ENCODE measurements at regions not wholly inside any gene's neighbourhood (a gene's known extent, or its start where the extent isn't known, plus 50 kb on each side); places are given as distances from the start of the nearest gene placed in this dataset.
"Not testable (repeated sequence)": the region's sequence is repeated elsewhere in the genome, so short reads cannot be mapped to it uniquely, and the experiment has no call there.

DNA sequence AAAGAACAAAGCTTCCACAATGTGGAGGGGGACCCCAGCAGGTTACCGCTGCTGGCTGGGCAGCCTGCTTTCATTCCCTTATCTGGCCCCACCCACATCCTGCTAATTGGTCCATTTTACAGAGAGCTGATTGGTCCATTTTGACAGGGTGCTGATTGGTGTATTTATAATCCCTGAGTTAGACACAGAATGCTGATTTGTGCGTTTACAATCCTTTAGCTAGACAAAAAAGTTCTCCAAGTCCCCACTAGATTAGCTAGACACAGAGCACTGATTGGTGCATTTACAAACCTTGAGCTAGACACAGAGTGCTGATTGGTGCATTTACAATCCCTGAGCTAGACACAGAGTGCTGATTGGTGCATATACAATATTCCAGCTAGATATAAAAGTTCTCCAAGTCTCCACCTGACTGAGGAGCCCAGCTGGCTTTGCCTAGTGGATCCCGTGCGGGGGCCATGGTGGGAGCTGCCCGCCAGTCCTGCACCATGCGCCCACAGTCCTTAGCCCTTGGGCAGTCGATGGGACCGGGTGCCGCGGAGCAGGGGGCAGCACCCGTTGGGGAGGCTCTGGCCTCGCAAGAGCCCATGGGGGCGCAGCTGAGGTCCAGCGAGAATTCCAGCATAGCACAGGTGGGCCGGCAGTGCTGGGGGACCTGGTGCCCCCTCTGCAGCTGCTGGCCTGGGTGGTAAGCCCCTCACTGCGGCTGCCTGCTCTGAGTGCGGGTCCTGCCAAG, 88.8 kb upstream of the MYLIP start:
- DNase-seq, result not testable (repeated sequence)

DNA sequence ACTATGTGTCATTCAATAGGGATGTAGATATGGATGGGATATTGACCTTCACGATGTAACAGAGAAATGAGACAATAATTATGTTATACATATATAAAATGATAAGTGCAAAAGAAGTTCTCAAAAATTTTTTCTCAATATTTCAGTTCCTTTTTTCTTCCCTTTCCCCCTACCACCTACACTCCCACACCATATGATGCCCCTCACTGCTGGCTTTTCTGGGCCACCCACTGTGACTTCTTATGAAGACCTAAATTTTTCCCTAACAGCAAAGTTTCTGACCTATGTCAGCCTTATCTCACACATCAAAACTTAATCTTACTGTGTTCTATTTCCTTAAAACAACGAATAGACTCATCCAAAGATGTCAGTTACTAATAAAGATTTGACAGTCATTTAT, 89.9 kb upstream of the MYLIP start:
- DNase-seq, result no peak

DNA sequence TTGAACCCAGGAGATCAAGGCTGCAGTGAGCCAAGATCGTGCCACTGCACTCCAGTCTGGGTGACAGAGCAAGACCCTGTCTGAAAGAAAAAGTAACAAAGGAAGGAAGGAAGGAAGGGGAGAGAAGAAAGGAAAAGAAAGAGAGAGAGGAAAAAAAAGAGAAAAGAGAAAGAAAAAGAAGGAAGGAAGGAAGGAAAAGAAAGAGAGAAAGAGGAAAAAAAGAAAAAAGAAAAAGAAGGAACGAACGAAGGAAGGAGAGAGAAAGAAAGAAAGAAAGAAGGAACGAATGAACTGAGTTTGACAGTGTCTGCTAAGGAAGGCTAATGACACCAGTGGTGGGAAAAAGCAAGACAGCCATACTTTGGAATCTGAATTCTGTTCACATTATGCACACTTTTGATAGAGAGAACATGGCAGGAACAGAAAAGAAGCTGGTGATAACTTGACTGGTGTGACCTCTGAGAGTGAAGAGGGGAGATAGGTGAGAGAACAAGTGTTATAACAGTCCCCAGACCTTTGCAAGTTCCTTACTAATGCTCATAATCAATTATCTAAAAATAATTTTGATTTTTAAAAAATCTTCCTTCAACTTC, 93.3 kb upstream of the MYLIP start:
- no peak for DNase-seq

DNA sequence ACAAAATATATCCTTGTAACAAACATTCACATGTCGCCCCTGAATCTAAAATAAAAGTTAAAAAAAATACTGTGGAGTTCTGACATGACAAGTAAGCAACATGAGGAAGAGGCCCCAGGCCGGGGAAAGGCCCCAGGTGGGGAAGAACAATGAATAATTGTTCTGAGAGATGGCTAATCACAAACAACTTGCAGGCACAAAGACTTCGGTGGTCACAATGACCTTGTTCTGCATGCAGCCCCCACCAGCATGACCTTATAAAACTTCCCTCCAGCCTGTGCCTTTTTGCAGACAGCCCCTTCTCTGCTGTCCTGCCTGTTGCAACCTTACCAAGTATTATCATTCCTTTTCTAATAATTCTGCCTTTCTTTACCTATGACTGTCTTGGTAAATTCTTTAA, 95.7 kb upstream of the MYLIP start:
- DNase-seq, result no peak

DNA sequence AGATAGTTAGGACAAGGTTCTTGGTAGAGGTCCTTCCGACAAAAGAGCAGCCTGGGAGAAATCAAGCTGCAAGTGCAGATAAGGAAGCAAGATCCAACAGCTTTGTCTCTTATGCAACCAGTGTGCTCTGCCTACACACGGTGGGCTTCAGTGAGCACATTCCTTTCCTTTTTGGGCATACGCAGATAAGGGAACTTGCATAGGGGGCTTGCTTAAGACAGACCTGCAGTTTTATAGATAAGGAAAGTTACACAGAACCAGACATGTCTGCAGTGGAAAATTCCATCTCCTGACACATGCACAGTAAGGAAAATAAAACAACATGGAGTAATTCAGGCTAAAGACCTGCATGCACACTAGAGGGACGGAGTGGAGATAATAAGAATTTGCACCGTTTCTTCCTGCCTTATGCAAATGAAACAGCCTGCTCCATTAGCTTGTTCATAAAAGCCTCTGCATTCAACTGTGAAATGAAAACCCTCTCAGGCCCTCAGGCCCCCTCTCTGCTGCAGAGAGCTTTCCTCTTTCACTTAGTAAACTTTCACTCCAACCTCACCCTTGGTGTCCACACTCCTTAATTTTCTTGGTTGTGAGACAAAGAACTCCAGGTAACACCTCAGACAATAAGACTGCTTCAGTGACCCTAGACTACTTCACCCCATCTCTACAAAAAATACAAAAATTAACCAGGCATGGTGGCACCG, 97.5 kb upstream of the MYLIP start:
- no peak for DNase-seq

DNA sequence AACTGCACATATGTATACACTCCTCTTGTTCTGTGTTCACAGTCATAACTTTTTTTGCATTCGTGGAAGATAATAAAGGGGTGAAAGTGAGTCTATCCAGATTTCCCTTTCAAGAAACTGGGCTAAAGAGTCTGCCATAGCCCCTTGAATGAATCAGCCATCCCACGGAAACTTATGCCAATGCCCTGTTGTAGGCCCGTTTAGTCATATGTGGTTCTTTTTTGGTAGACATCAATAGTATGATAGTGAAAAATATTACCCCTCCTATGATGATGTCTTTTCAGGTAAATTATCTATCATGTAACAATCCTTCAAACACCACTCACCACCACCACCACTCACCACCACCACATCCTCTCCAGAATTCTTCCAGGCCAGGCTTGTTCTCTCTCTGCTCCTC, 99.9 kb upstream of the MYLIP start:
- DNase-seq, result no peak

DNA sequence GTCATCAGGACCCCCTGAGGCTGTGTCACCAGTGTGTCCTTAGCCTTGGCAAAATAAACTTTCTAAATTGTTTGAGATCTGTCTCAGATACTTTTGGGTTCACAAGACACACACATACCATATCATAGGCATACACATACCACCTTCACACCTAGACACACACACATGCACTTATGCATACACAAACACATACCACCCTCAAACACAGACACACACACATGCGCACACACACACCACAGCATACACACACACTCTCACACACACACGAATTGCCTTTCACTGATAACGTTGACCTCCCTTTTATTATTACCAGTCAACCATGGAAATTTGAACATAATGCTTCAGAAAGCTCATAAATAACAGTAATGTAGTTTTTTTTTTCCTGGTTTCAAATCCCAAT, 108.6 kb upstream of the MYLIP start:
- no peak for DNase-seq

DNA sequence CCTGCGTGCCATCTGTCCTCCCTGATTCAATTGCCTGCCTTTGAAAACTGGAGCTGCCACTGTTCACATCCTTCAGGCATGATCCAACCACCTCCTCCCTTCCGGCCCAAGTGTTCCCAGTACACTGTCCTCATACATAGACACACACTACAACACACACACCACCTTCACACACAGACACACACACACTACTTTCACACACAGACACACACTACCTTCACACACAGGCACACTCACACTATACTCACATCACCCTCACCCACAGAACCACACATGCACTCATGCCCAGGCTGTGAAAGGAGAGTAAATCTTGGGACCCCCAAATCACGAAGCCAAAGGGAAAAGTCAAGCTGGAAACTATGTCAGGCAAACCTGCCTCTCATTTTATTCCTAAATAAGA, 109.4 kb upstream of the MYLIP start:
- DNase-seq, result no peak

DNA sequence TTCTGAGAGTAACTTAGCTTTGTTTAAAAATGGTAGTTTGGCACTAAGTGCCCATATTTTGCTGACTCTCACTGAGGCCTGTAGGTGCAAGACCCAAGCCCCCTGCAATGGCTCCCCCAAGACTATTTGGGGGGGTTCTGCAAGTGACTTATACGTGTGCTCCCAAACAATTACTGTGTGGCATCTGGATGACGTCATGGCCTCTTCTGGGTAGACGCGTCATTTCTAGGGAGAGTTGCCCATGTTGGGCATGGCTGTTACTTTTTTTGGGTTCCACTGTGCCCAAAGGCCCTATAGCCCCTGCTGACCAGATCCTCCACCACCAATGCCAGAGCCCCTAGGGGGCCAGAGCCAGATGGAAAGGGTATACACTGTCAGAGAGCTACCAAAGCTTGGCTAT, 110.3 kb upstream of the MYLIP start:
- DNase-seq, result no peak

DNA sequence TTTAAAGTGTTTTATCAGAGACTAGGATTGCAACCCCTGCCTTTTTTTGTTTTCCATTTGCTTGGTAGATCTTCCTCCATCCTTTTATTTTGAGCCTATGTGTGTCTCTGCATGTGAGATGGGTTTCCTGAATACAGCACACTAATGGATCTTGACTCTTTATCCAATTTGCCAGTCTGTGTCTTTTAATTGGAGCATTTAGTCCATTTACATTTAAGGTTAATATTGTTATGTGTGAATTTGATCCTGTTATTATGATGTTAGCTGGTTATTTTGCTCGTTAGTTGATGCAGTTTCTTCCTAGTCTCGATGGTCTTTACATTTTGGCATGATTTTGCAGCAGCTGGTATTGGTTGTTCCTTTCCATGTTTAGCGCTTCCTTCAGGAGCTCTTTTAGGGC, 114.6 kb upstream of the MYLIP start:
- not testable (repeated sequence) for DNase-seq

DNA sequence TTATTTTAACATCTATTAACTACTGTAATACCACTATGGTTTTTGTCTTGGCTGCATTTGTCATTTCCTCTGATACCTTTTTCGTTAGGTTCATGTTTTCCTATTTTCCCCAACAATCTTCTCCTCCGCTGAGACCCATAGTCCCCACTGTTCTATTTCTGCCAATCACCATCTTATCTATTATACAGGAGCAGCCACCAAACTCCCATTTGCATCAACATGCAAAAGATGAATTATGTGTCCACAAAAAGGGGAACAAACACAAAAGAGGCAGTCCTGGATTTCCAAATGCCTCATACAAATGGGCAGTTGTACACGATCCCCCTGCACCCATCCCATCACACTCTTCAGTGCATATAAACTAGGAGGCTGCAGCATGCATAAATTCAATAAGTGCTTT, 121.7 kb upstream of the MYLIP start:
- DNase-seq, result no peak

DNA sequence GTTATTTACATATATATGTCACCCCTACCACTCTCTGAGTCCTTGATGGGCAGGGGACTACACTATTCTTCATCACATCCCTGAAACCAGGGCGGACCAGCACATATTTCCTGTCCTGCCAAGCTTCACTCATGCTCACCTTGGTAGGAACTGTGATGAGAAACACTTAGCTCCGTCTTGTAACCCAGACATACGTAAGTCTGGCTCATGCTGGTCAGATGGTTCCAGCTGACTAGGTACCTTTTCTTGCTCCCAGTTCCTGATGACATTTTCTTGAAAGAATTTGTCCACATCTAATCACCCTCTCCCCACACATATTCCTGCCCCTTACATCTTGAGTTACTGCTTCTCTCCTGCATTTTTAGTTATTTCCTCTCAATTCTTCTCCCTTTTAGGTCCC, 122.2 kb upstream of the MYLIP start:
- no peak for DNase-seq

DNA sequence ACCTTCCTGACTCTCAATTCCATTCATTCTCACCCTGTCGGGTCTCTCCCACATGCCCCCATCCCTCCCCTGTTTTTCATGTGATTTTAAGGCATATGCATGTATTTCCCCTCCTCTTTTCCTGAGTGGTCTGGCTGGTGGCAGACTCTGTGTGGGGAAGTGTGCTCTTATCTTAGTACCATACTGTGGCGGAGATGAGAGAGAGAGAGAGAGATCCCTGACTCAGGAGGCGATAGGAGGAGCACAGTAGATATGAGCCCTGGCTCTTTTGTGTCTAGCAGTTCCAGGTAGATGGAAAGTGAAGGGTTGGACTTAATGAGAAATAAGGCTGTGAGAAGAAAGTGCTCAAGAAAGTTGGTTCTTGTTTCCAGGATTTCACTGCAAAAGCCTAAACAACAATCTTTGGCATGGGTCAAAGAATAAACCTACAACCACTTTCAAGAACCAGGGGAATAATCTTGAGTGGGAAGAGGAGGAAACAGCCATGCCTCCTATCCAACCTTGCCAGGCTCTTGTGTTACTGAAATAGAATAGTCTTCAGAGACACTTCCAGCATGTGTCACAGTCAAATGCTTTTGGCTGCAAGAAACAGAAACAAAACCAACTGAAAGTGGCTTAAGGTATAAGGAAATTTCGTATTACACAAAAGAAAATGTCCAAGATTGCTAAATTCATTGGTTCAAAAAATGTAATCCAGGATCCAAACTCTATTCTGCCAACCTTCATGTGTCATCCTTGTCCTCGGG, 123.8 kb upstream of the MYLIP start:
- DNase-seq, result no peak

DNA sequence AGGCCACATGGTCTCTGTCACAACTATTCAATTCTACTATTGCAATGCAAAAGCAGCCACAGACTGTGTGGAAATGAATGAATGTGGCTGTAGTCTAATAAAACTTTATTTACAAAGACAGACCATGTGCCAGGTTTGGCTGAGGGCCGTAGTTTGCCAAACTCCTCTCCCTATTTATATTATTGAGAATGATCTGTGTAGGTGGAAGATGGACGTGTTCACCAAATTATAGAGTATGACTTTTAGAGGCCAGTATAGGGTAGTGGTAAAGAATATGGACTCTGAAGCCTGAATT, 125.7 kb upstream of the MYLIP start:
- no peak for DNase-seq

DNA sequence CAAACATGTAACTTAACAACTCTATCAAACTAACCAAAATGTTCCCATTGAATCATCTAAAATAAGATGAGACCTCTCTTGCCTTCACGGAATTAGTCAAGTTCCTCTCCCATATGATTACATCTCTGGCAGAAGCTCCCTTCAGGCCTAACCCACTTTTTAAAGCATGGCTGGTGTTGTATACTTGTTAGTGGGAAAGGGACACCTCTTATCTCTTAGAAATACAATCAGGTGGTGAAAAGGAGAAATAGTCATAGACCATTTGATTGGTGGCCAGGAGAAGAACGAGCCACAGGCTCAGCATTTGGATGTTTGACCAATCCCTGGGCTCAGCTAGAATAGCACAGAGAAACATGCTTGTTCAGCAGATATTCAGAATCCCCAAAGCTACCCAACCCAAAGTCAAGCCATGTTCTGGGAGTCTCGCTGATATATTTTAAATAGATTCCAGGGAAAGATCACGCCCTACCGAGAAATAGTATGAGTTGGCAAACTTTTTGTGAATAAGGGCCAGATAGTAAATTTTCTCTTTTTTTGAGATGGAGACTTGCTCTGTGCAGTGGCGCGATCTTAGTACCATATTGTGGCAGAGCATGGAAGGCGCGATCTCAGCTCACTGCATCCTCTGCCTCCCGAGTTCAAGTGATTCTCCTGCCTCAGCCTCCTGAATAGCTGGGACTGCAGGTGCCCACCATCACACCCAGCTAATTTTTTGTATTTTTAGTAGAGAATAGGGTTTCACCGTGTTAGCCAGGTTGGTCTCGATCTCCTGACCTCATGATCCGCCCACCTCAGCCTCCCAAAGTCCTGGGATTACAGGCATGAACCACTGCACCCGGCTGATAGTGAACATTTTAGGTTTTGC, 126.3 kb upstream of the MYLIP start:
- no peak for DNase-seq

DNA sequence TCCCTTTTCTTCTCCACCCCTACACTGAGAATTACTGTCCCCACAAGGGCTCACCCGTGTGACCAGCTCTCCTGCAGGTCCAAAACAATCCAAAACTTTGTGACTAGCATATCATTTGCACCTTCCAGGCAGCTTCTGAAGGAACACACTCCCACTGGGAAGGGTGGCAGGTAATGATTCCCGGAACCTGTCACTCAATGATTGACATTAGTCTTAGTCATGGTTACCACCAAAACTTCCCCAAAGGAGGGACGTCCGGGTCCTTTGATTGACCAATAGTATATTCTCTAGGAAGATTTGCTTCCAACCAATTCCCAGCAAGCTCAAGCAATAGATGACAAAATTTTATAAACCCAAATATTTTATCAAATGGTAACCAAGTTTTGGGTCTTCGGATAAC, 127.7 kb upstream of the MYLIP start:
- DNase-seq, result no peak

DNA sequence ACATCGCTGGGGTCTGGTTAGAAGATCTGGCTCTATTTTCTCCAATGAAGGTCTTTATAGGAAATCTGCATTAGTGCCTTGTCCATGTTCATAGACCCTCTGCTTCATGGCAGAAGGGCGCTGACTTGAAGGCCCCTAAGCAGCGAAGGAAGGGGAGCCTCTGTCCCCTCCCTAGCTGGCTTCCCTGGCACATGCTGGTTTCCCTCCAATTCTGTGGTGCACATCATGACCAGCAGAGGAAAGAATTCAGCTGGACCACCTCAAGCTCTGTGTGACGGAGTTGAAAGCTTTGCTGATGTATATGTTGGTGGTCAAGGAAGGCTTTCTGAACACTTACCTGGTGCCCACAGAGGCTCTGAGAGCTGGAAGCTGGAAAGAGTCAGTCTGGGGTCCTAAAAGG, 129.7 kb upstream of the MYLIP start:
- no peak for DNase-seq

DNA sequence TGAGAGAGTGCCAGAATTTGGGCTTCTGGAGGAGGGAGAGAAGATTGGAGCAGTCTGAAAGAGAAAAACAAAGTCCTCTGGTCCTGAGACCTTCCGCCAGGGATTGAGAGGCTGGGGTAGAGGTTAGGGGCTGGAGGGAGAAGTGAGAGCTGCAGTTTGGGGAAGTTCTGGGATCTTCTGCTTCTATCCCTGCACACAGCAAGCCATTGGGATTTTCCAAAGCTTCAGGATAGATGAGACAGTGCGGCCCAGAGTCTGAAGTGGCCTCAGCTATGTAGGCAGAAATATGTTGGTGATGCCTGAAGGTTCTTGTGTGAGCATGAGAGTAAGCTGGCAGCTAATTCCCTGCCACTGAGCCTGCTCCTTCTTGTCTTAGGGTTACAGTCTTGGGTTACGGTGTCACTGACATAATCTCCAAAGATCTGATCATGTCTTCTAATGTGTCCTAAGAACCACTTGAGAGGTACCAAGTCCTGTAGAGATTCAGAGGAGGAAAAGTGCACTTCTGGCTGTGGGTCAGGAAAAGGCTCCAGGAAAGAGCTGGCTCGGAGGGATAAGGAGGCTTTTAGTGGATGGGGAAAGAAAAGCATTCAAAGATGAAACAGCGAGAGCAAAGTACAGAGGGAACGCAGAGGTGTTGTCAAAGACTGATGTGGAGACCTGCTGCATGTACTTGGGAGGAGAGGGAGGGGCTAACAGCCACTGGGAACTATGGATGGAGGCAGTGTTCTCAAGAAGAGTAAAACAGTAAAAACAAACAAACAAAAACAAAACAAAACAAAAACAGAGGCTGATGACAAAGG, 131.1 kb upstream of the MYLIP start:
- no peak for DNase-seq

DNA sequence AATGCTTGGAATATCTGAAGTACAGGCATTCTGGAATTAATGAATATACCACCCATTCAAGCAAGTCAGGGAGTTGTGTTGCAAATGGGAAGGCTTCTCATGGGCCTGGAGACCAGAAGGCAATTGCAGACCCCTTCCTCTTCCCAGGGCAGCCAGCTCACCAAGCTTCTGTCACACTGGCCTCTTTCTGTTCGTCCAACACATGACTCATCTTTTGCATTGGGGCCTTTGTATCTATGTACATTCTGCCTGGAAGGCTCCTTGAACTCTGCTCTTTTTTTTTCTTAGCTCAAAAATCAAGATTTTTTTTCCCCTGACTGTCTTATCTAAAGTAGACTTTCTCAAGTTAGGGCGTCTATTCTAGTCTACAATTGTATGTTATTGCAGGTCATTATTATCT, 132.9 kb upstream of the MYLIP start:
- no peak for DNase-seq

DNA sequence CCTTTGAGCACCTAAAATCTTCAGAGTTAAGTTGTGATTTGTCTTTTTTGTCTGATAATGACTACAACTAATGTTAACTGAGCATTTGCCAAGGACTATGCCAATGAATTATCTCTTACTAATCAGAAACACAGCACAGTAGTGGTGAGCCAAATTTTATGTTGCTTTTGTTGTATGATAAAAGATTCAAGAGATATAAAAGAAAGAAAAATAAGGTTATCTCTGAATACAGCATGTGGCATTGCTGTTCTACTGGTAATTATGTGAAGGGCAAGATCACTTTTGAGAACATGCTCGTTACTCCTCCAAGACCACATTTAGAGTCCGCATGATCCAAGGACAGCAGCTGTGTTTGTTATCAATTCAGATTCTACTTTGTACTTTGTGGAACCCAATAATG, 133.4 kb upstream of the MYLIP start:
- no peak for DNase-seq

DNA sequence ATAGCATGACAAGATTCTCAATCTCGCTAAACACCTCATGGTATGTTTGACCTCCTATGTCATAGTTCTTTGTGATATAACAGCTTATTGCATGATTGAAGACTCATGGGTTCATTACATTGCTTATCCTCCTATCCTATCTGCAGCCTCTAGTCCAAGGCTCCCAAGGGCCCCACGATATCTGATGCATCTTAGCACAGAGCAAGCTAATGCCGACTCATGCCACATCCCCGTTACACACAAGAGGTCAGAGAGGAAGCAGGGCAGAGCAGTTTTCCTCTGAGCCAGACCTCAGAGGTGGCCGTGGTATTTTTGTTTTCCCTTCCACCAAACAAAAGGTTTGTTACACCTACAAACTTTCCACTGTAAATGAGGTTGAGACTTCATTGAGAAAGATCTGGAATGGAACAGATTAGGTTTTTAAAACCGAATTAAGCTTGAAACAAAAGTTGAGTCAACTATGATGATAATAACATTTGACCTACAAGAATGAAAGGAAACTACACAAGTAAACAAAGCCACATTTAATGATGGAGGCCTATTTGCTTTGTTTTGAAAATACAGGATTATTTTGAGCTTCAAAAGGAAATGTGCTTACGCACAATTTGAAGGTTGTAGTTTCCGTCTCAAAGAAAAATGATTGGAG, 133.9 kb upstream of the MYLIP start:
- no peak for DNase-seq

All from stimulated activated CD4-positive, alpha-beta T cell treated with anti-CD3 and anti-CD28 coated beads, Interleukin-2, amount 100 ng/mL, for 48 hours (primary cell).